GM04503 (cell line): ENCODE measurements at regions not wholly inside any gene's neighbourhood (a gene's known extent, or its start where the extent isn't known, plus 50 kb on each side); places are given as distances from the start of the nearest gene placed in this dataset.

ENCODE experiments used
- DNase-seq: peaks from one replicate; pipeline ENCODE4 v3.0.0-alpha.2; 2012; ENCODE audit warnings: low read depth

DNA sequence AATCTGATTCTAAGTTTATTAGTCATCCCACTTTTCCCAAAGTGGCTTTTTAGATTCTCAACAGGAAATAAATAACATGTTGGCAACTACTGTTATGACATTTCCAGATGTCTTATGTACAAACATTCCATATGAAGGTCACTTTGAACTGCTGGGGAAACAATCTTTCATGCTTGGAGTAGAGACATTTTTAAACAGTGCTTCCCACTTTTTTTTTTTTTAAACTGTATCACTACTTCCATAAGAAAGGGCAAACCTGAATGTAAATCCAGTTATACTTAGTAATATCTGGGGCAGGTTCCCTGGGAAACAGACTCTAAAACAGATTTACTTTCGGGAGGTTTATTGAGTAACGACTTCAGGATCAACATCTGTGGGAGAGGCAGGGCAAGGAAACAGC is 473.8 kb downstream of the TAFA4 start:
- no peak for DNase-seq

DNA sequence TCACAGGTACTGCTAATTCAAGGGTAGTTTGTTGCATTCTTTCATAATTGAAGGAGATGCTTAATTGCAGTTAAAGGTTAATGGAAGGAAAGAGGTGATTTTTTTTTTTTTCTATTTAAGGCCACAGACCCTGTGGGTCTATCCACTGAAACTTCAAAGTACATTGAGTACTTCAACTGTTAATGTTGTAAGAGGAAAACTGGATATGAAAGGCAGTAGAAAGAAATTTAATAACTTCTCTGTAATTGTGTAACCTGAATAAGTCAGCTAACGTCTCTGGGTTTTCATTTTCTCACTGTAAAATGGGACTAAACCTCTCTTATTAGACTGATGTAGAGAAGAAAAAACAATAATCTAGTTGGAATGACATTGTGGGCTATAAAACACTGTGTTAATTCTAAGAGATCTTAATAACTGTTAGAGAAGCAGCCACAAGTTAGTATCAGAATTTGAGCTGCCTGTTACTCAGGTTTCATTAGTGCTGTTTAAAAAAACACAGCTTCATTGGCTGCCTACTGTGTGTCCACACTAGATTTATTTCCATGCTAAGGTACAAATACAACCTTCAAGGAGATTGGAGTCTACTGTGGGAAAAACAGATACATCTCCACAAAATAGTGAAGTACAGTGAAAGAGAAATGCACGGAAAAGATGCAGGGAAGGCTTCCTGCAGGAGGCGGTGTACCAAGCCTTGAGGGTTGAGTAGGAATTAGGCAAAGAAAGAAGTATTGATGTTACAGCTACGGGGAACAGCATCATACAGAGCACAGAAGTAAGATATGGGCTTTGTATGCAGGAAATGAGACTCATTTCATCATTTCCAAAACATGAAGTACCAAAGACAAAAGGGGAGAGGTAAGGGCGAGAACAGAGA is 483.6 kb downstream of the TAFA4 start:
- DNase-seq = no peak

- no peak for DNase-seq
Observed at GRCh38 chr3:68447885-68448284, 484.5 kb downstream of the TAFA4 start.

- DNase-seq = no peak
Observed at GRCh38 chr3:68441054-68441453, 491.3 kb downstream of the TAFA4 start.

GRCh38 chr3:68436619-68437401 is 495.5 kb downstream of the TAFA4 start:
- no peak for DNase-seq

- DNase-seq = no peak
Observed at GRCh38 chr3:68428495-68428894, 503.9 kb downstream of the TAFA4 start.

DNA sequence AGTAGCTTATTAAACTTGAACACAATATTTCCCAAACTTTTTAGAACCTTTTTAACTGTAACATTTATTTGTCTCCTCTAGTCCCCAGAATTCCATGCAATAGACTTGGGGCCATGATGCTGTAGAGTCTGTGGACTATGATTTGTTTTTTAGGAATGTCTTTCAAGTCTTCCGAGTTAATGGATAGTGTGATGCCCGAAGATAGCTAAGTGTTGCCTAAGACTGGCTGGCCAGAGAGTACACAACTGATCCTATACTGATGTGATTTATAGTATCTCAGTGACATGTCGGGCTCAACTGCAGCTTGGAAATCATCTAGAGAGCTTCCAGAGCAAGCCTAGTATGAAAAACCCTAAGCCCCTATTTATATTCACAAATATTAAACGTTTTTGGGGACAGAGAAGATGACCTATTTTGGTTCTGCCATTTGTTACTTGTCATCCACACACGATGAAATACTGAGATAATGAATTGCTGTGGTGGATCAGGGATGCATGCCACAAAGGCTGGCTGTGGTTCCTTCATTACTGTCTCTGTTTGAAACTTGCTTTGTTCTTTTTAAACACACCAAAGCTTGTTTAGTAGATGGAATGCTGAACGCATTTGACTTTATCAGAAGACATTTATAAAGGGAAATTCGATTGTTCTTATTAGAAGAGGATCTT is 507.4 kb downstream of the TAFA4 start:
- DNase-seq = no peak

DNA sequence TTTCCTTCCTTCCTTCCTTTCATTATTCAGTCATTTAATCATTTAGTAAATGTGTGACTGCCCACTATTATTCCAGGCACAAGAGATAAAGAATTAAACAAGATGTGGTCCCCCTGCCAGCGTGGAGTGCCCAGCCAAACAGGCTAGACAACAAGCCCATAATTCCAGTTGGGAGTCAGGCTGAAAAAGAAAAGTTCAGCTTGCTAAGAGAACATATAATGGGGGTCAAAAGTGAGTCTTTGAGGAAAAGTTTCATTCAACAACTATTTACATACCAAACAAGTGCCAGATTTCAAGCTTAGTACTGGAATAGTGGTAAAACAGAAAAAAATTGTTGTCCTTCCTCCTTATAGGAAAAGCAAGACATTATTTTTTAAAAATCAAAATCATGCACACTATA is 523.7 kb downstream of the TAFA4 start:
- no peak for DNase-seq

DNA sequence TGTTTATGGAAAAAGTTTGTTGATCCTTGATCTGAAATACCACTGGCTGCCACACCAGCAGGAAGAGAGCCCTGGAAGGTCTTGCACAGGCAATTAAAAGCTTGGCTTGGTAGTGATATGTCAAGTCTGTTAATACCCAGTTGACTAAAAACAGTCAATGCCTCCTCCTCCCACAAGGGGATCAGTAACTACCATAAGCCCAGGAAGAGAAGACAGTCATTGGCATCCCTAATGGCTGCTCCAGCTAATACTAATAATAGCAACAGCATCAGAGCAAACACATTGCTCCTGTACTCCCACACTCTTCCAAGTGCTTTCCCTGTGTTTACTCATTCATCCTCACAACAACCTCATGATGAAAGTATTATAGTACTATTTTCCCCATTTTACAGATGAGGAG is 528.6 kb downstream of the TAFA4 start:
- no peak for DNase-seq

- DNase-seq = no peak
Observed at GRCh38 chr3:68402235-68402918, 530.0 kb downstream of the TAFA4 start.

DNA sequence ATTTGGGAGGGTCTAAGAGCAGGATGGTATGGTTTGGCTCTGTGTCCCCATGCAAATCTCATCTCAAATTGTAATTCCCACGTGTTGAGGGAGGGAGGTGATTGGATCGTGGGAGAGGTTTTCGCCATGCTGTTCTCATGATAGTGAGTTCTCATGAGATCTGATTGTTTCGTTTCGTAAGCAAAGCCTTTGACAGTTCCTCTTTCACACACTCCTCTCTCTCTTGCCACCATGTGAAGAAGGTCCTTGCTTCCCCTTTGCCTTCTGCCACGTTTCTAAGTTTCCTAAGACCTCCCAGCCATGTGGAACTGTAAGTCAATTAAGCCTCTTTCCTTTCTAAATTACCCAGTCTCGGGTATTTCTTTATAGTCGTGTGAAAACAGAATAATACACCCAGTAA is 553.7 kb downstream of the TAFA4 start:
- DNase-seq = no peak

DNA sequence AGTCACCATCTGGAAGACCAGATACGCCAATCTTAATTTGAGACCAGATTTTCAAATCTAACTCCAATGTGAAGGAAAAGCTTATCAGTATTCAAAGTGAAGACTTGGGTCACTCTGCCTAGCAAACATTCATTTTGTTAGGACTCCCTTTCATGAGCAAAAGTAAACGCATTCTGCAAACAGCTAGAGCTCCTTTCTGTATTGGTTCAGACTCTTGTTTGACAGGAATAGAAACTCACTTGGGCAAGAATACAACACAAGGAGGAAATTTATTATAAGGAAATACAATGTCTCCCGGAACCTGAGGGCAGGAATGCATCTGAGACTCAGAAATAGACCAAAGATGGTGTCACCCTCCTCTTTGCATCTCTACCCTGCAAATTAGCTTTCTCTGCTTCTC is 558.6 kb downstream of the TAFA4 start:
- DNase-seq = no peak

DNA sequence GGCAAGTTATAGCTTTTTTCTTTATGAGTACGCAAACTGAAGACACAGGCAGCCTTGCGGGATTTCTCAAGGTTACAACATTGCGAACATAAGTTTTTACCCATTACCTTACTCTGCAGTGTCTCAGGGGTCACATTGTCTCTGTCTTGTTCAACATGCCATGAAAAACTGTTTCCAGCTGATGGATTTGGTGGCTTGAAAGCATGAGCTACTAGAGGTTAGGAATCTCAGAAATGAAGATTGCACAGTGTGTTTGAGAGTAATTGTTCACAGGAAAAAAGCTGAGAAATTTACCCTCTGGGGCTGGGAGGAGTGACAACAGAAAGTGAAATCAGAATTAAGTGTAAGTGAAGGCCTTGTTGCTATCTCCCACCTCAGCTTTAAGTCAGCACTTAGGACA is 568.6 kb downstream of the TAFA4 start:
- DNase-seq = no peak

DNA sequence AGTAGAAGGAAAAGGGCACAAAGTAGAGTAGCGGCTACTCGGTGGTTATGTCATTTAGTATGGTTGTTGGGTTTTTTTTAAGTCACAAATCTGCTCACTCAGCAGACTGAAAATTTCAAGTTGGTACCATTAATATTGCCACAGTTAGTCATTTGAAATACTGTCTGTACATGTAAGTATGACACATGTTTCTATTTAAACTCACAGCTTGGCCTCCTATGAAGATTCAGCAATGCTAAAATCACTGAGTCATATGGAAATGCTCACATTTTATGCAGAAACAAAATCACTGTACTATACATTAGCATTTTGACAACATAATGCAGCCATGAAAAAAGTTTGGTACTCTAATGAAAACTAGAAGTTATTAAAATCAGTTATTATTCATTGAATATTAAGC is 571.9 kb downstream of the TAFA4 start:
- DNase-seq = no peak

DNA sequence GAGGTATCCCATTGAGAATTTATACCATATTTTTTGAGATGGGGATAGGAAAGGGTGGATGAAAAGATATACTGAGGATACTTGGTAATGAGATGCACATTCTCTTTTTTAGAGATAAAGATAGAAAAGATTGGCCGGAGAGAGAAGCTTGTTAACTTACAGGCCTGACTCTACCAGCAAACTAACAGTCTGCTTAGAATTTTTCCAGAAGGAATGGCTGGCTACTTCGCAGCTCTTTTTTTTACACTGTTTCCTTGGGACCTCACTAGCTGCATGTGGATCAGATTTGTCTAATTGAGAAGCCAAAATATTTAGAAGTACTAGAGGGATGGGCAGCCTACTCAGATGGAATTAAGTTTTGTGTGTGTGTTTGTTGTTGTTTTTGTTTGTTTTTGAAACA is 586.6 kb downstream of the TAFA4 start:
- no peak for DNase-seq

GRCh38 chr3:68342426-68342825 is 589.9 kb downstream of the TAFA4 start:
- no peak for DNase-seq

- no peak for DNase-seq
Observed at GRCh38 chr3:68336042-68336441, 596.3 kb downstream of the TAFA4 start.

- DNase-seq = no peak
Observed at GRCh38 chr3:68334367-68334986, 597.9 kb downstream of the TAFA4 start.

- no peak for DNase-seq
Observed at GRCh38 chr3:68328049-68328448, 604.3 kb downstream of the TAFA4 start.

GRCh38 chr3:68315964-68316363 is 616.4 kb downstream of the TAFA4 start:
- no peak for DNase-seq

DNA sequence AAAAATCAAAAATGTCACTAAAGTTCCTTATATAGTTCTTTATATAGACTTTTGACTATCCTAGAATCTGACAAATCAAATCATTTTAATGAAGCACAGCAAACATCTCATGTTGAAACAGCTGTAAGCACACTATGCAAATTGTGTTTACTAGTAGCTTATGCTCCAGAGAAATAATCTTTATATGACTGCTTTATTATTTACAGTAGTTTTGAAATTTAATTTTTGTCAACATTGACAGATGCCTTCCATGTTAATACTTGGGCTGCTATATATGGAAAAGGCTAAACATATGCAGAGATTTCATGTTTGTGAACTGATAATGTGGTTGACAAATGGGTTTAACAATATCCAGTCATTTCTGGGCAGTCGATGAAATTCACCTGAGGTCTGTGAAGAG is 616.8 kb downstream of the TAFA4 start:
- no peak for DNase-seq

GRCh38 chr3:68306571-68306970 is 625.8 kb downstream of the TAFA4 start:
- no peak for DNase-seq
